ENCODE measurements at regions not wholly inside any gene's neighbourhood (a gene's known extent, or its start where the extent isn't known, plus 50 kb on each side); places are given as distances from the start of the nearest gene placed in this dataset.
A peak's percentile ranks its signal among the peaks of the same experiment; 100 is the strongest.
"Not testable (repeated sequence)": the region's sequence is repeated elsewhere in the genome, so short reads cannot be mapped to it uniquely, and the experiment has no call there.

DNA sequence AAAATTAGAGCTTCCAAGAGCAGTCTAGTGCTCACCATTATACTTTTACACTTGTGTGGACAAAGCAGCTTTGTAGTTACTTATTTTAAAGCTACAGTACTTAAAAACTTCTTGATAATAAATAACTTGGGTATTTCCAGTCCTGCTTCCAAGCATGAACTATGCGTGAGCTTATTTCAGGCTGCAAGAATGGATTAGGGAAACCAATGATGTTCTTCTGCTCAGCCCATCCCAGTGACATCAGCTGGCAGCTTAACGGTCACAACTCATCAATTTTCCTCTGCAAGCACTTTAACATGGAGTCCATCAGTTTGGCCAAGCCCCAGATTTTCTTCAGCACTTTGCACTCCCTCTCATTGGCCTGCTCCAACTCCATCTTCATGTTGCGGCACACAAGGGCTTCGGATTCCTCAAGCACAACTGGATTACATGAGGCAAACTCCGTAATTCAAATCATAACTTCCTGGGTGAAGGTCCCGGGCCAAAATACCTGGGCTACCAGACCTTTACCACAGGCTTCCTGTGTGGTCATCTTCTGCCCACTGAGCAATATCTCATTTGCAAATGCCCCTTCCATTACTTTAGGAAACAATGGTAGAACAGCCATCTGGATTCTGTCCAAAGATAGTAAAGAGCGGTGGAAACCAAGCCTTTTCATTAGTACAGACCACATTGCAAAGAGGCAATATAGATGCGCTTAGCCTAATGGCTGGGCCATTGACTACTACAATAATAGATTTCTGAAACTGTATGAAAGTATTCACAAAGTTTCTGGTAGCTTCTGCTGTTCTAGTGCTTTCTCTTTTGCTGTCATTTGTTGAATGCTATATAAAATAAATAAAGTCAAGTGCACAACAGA lies 87.5 kb upstream of the DAZL start:
- no peak for ATAC-seq (ENCODE audit: low read depth)
- no peak overlapping the region for H3K4me3 Mint-ChIP-seq
- no peaks in the 10 kb centered on the region for H3K36me3 Mint-ChIP-seq
- peaks cover 13% of the 10 kb centered on the region for H3K4me1 Mint-ChIP-seq
- no peak overlapping the region for H3K27ac Mint-ChIP-seq
- H3K9me3 Mint-ChIP-seq: no peaks in the 10 kb centered on the region
- DNase-seq (ENCODE audit: low spot score in 2 of 2): no peak
- H3K27me3 Mint-ChIP-seq: no peaks in the 10 kb centered on the region

DNA sequence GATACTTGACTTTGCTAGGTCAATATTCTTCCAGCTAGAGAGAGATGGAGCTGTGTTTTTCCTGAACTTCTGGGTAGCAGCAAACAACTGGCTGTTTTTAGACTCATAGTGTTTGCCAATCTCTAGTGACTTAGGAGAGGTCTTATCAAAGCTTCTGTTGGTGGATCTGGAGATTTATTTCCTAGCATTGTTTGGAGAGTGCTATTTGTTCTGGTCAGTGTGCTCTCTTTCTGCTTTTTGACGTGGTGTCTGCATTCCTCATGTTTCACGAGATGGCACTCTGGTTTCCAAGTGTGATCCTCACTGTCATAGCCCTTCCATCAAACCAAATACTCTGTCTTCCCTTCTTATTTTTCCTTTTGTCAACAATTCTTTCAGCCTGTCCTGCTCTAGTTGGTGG lies 88.6 kb upstream of the DAZL start:
- DNase-seq (ENCODE audit: low spot score in 2 of 2) (no peak), ATAC-seq (ENCODE audit: low read depth) (no peak)
- H3K27ac Mint-ChIP-seq: no peak overlapping the region
- H3K27me3 Mint-ChIP-seq: no peaks in the 10 kb centered on the region
- H3K9me3 Mint-ChIP-seq: no peaks in the 10 kb centered on the region
- H3K4me1 Mint-ChIP-seq: peaks cover 17% of the 10 kb centered on the region
- H3K36me3 Mint-ChIP-seq: no peaks in the 10 kb centered on the region
- H3K4me3 Mint-ChIP-seq: no peak overlapping the region

DNA sequence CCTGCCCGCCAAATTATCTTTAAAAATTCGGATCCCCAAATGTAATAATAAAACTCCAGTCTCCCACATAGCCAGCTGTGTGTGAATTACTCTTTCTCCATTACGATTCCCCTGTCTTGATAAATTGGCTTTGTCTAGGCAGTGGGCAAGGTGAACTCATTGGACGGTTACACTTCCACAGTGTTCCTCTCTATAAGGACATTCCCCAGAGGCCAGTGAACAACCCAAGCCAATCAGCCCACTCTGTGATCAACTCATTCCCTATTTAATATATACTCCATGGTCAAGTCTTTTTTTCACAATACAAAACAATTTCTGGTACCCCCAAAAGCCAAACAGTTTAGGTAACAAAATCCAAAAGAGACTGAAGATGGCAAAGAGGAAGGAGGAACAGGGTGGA lies 90.5 kb upstream of the DAZL start:
- ATAC-seq (ENCODE audit: low read depth): no peak
- no peak for DNase-seq (ENCODE audit: low spot score in 2 of 2)
- Mint-ChIP-seq H3K36me3 (no peaks in the 10 kb centered on the region), H3K27me3 (no peaks in the 10 kb centered on the region), H3K9me3 (no peaks in the 10 kb centered on the region), H3K27ac (peak overlapping the region; percentile 42), H3K4me3 (no peak overlapping the region), H3K4me1 (peaks cover 17% of the 10 kb centered on the region)

DNA sequence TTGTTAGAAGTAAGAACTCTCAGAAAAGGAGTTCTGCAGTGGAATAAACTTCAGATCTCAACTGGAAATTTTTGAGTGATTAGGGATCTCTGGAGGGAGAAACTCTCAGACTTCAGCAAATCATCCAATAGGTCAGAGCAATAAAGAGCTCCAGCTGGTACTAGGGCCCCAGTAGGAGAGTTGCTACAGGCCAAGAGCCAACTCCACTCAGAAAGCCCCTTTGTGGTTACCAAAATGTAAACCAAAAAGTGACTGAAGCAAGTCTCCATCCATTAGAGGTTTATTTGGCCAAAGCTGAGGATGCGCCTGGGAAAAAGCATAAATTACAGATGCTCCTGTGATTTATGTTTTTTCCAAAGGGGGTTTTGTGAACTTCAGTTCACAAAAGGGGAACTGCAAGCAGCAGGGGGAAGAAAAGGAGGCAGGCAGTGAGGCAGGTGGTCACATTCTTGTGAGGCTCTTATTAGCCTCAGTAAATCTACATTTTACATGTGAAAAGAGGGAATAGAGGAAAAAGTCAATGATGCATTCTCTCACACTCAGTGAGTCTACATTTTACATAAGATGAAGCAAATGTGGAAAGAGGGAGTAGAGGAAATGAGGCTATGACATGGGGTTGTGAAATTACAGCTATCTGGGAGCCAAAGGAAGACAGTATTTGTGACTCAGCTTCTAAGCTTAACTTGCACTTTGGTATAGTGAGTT lies 92.4 kb upstream of the DAZL start:
- no peak overlapping the region for H3K4me3 Mint-ChIP-seq
- H3K27ac Mint-ChIP-seq: no peak overlapping the region
- ATAC-seq (ENCODE audit: low read depth): peak; percentile 52

DNA sequence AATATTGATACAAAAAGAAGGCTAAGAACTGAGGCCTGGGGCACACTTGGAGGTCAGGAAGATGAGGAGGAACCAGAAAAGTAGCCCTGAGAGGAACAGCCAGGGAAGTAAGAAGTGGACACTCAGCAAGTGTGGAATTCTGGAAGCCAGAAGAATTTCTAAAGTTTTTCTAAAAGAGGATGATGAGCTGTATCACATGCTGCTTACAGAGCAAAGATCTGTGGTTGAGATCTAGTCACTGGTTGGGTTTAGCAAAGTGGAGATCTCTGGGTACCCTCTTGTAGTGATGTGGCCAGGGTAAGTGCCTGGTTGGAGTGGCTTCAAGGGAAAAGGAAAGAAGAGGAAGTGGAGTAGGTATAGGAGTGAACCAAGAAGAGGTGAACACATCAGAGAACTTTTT lies 95.4 kb upstream of the DAZL start:
- H3K27me3 Mint-ChIP-seq: peaks cover 6% of the 10 kb centered on the region
- H3K27ac Mint-ChIP-seq: no peak overlapping the region
- no peak for ATAC-seq (ENCODE audit: low read depth)
- no peaks in the 10 kb centered on the region for H3K9me3 Mint-ChIP-seq
- DNase-seq (ENCODE audit: low spot score in 2 of 2): no peak
- no peaks in the 10 kb centered on the region for H3K36me3 Mint-ChIP-seq
- no peak overlapping the region for H3K4me3 Mint-ChIP-seq
- peaks cover 9% of the 10 kb centered on the region for H3K4me1 Mint-ChIP-seq

More for the DNA sequence above, 92.4 kb upstream of the DAZL start:
- Mint-ChIP-seq H3K4me1 (peaks cover 17% of the 10 kb centered on the region), H3K36me3 (no peaks in the 10 kb centered on the region), H3K9me3 (no peaks in the 10 kb centered on the region), H3K27me3 (peaks cover 2% of the 10 kb centered on the region)
- DNase-seq (ENCODE audit: low spot score in 2 of 2): no peak

DNA sequence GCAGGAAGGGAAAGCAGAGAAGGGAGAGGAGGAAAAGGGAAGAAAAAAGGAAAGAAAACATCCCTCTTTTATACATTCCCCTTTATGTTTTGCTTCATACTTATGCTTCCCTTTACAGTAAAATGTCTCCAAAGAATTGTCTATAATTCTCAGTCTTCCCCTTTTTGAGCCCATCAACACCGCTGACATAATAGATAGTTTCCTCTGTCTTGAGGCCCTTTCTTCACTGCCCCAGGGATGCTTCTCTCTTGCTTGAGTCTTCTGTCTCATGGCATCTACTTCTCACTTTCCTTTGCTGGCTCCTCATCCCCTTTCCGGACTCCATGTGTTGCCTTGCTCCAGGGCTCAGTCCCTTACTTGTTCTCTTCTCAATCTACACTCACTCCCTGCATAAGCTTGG lies 99.7 kb upstream of the DAZL start:
- Mint-ChIP-seq H3K9me3 (peaks cover 4% of the 10 kb centered on the region), H3K36me3 (no peaks in the 10 kb centered on the region), H3K27ac (no peak overlapping the region), H3K27me3 (peaks cover 6% of the 10 kb centered on the region), H3K4me3 (no peak overlapping the region), H3K4me1 (no peaks in the 10 kb centered on the region)
- no peak for DNase-seq (ENCODE audit: low spot score in 2 of 2)
- ATAC-seq (ENCODE audit: low read depth): no peak

DNA sequence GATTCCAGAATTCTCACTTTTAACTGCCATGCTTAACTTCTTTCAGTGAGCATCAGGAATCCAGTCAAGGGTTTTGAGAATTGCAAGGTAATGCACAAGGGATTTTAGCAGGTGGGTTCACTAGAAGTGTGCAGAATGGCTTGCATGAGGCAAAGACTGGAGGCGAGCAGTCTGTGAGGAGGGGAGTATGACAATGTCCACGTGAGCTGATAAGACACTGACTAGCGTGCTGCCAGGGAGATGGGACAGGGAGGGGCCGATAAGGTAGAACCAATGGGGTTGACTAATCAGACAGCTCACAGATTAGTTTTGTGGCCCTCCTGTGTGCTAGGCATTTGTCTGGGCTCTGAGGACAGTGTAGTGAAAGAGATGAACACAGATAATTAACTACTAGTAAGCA lies 102.0 kb upstream of the DAZL start:
- H3K9me3 Mint-ChIP-seq: peaks cover 4% of the 10 kb centered on the region
- no peaks in the 10 kb centered on the region for H3K4me1 Mint-ChIP-seq
- no peak for DNase-seq (ENCODE audit: low spot score in 2 of 2)
- no peak overlapping the region for H3K4me3 Mint-ChIP-seq
- H3K27ac Mint-ChIP-seq: no peak overlapping the region
- H3K36me3 Mint-ChIP-seq: no peaks in the 10 kb centered on the region
- ATAC-seq (ENCODE audit: low read depth): no peak
- peaks cover 4% of the 10 kb centered on the region for H3K27me3 Mint-ChIP-seq

DNA sequence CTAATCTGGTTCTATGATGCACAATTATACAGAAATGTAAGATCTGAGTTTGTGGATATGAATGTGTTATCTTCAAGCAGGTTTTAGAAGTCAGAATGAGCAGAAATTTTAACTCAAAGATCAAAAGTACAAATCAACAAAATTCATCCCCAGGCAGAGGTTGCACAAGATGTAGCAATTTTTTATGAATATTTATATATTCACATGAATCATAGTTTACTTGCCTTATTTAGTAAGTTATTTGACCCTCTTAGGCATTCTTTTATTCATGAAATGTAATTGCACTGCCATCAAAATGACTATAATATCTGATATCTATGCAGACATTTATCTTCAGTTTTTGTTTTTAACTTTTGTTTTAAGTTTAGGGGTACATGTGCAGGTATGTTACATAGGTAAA lies 103.1 kb upstream of the DAZL start:
- no peaks in the 10 kb centered on the region for H3K4me1 Mint-ChIP-seq
- H3K9me3 Mint-ChIP-seq: peaks cover 11% of the 10 kb centered on the region
- no peak for ATAC-seq (ENCODE audit: low read depth)
- H3K4me3 Mint-ChIP-seq: no peak overlapping the region
- H3K36me3 Mint-ChIP-seq: peaks cover 4% of the 10 kb centered on the region
- no peak overlapping the region for H3K27ac Mint-ChIP-seq
- DNase-seq (ENCODE audit: low spot score in 2 of 2): no peak
- peaks cover 4% of the 10 kb centered on the region for H3K27me3 Mint-ChIP-seq

DNA sequence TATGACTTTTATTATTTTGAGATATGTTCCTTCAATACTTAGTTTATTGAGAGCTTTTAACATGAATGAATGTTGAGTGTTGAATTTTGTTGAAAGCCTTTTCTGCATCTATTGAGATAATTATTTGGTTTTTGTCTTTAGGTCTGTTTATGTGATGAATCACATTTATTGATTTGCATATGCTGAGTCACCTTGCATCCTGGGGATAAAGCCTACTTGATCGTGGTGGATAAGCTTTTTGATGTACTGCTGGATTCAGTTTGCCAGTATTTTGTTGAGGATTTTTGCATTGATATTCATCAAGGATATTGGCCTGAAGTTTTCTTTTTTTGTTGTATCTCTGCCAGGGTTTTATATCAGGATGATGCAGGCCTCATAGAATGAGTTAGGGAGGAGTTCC lies 106.5 kb upstream of the DAZL start:
- H3K27me3 Mint-ChIP-seq: peaks cover 12% of the 10 kb centered on the region
- H3K36me3 Mint-ChIP-seq; DNase-seq (ENCODE audit: low spot score in 2 of 2); H3K4me1 Mint-ChIP-seq; H3K4me3 Mint-ChIP-seq; ATAC-seq (ENCODE audit: low read depth); H3K27ac Mint-ChIP-seq: not testable (repeated sequence)
- peaks cover 20% of the 10 kb centered on the region for H3K9me3 Mint-ChIP-seq

DNA sequence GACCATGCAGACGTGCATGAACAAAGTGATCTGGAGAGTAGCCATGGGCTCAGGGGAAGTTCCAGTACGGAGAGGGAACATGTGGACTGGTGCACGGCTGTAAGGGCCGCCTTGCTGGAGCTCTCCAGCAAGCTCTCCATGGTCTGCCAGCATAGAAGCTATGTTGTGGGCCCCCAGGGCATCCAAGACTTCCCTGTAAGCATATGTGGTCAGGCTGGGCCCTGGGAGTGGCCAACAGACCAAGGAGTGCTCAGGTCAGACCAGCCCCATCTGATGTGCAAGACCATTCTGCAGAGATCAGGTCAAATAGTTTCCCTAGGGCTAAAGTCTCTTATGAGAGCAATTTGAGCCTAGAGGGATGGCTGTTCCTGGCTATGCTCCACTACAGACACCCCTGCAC lies 110.1 kb upstream of the DAZL start:
- peaks cover 14% of the 10 kb centered on the region for H3K27me3 Mint-ChIP-seq
- no peak overlapping the region for H3K27ac Mint-ChIP-seq
- H3K4me1 Mint-ChIP-seq: peaks cover under 1% of the 10 kb centered on the region
- peaks cover 9% of the 10 kb centered on the region for H3K36me3 Mint-ChIP-seq
- ATAC-seq (ENCODE audit: low read depth) (no peak), DNase-seq (ENCODE audit: low spot score in 2 of 2) (no peak)
- H3K9me3 Mint-ChIP-seq: peaks cover 16% of the 10 kb centered on the region
- no peak overlapping the region for H3K4me3 Mint-ChIP-seq

DNA sequence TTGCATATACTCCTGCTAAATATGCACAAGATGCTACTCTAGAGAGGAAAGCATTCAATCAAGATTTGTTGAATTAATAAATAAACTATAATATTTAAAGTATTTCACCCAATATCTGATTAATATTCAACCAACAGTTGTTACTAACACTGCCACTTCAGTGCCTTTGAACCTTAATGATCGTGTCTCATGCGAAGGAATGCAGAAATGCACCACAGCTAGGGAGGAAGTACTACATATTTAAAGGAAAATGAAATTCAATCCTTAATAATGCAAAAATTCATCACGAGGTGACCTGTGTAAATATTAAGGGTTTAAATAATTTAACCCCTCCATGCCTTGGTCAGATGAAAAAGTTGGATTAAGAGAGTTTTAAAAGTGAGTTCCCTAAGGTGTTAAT lies 114.2 kb upstream of the DAZL start:
- peaks cover 10% of the 10 kb centered on the region for H3K27me3 Mint-ChIP-seq
- H3K4me3 Mint-ChIP-seq: no peak overlapping the region
- peaks cover 2% of the 10 kb centered on the region for H3K9me3 Mint-ChIP-seq
- H3K4me1 Mint-ChIP-seq: peaks cover 2% of the 10 kb centered on the region
- no peak for DNase-seq (ENCODE audit: low spot score in 2 of 2)
- no peak for ATAC-seq (ENCODE audit: low read depth)
- H3K36me3 Mint-ChIP-seq: no peaks in the 10 kb centered on the region
- H3K27ac Mint-ChIP-seq: no peak overlapping the region

DNA sequence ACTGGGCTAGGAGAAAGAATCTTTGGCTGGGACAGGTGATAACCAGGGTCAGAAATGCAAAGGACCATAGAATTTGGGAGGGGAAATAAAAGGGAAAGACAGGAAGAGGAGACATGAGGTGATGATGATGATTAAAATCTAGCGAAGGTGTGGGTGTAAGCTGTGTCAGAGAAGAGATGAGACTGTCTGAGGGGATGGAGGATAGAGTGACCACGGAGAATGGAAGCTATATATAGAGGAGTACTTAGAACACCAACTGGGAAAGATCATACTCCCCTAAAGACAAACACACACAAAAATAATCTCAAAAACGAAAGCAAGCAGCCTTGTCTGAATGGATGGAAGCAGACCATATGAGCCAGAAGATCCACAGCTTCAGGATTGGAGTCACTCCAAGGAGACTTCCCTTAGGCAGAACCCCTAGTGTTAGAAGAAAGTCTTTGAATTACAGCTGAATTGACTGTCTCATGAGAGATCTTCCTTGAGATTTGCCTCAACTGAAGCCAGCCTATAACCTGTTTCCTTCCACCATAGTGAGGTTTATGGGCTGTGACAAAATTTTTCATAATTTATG lies 115.2 kb upstream of the DAZL start:
- no peak overlapping the region for H3K4me3 Mint-ChIP-seq
- no peak for DNase-seq (ENCODE audit: low spot score in 2 of 2)
- H3K27me3 Mint-ChIP-seq: peaks cover 6% of the 10 kb centered on the region
- H3K9me3 Mint-ChIP-seq: peaks cover 3% of the 10 kb centered on the region
- ATAC-seq (ENCODE audit: low read depth): no peak
- peaks cover 2% of the 10 kb centered on the region for H3K4me1 Mint-ChIP-seq
- H3K36me3 Mint-ChIP-seq: peaks cover 3% of the 10 kb centered on the region
- no peak overlapping the region for H3K27ac Mint-ChIP-seq

DNA sequence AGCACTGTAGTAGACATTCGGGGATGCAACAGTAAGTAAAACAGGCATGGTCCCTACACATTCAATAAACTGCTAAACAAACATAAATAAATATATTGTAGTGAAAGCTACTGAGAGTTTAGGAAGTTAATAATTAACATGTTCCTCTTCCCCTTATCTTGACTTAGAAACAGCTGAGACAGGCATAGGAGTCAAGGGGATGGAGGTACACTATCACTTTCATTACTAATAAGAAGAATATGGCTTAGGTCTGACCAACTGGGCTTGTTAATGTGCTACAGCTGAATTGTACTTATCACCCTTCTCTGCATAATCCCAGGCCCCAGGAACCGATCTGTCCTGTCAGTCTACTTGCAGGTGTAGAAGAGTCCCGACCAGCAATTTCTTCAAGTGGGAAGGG lies 116.3 kb upstream of the DAZL start:
- no peak overlapping the region for H3K27ac Mint-ChIP-seq
- peaks cover 3% of the 10 kb centered on the region for H3K36me3 Mint-ChIP-seq
- peaks cover 5% of the 10 kb centered on the region for H3K9me3 Mint-ChIP-seq
- H3K4me1 Mint-ChIP-seq: peaks cover 2% of the 10 kb centered on the region
- ATAC-seq (ENCODE audit: low read depth) (no peak), DNase-seq (ENCODE audit: low spot score in 2 of 2) (no peak)
- H3K4me3 Mint-ChIP-seq: no peak overlapping the region
- peaks cover 6% of the 10 kb centered on the region for H3K27me3 Mint-ChIP-seq

DNA sequence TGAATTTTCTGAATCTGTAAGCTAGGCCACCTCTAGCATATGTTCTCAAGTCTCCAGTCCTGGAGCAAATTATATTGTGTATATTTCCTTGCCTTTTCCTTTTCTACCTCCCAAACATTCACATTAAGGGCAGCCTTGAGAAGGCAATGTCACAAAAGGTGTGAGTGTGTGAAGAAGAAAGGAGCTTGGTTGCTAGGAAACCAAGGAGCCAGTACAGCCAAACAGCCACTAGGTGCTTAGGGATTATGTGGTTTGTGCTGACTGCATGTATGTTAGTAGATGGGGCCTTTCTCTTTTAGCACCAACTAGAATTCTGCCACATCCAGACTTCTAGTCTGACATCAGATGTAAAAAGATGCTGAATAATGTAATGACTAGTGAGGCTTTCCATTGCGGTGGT lies 118.8 kb upstream of the DAZL start:
- DNase-seq (ENCODE audit: low spot score in 2 of 2) (no peak), ATAC-seq (ENCODE audit: low read depth) (no peak)
- peaks cover 7% of the 10 kb centered on the region for H3K9me3 Mint-ChIP-seq
- peaks cover 6% of the 10 kb centered on the region for H3K27me3 Mint-ChIP-seq
- no peak overlapping the region for H3K4me3 Mint-ChIP-seq
- peaks cover 3% of the 10 kb centered on the region for H3K36me3 Mint-ChIP-seq
- peaks cover 2% of the 10 kb centered on the region for H3K4me1 Mint-ChIP-seq
- no peak overlapping the region for H3K27ac Mint-ChIP-seq
